ENCODE measurements at regions not wholly inside any gene's neighbourhood (a gene's known extent, or its start where the extent isn't known, plus 50 kb on each side); places are given as distances from the start of the nearest gene placed in this dataset.

GRCh38 chr21:31450980-31451379, 106.9 kb upstream of the TIAM1 start:
- no peaks in the 10 kb centered on the region for H3K9me3 ChIP-seq (ENCODE audit: control insufficient read depth in 1 of 2, low read length in 2 of 2)
- no peak overlapping the region for H3K4me3 ChIP-seq (ENCODE audit: low read depth in 1 of 2, low read length in 2 of 2)
- no peak overlapping the region for H3K9ac ChIP-seq (ENCODE audit: low read depth in 1 of 2, low read length in 2 of 2)
- H3K27ac ChIP-seq (ENCODE audit: low read depth, low read length) = no peak overlapping the region
- no peaks in the 10 kb centered on the region for H3K36me3 ChIP-seq (ENCODE audit: control insufficient read depth in 1 of 2, insufficient read depth in 2 of 2, low read length in 2 of 2)
- peaks cover 0 to 6% of the 10 kb centered on the region in 2 donors for H3K4me1 ChIP-seq (ENCODE audit: control insufficient read depth in 1 of 2, insufficient read depth in 2 of 2, low read length in 2 of 2)
- H3K27me3 ChIP-seq (ENCODE audit: control insufficient read depth in 1 of 2, insufficient read depth in 2 of 2, low read length in 2 of 2) = no peaks in the 10 kb centered on the region

GRCh38 chr21:31449921-31450535, 106.0 kb upstream of the TIAM1 start:
- peaks cover 0 to 6% of the 10 kb centered on the region in 2 donors for H3K4me1 ChIP-seq (ENCODE audit: control insufficient read depth in 1 of 2, insufficient read depth in 2 of 2, low read length in 2 of 2)
- no peak overlapping the region for H3K27ac ChIP-seq (ENCODE audit: low read depth, low read length)
- H3K9ac ChIP-seq (ENCODE audit: low read depth in 1 of 2, low read length in 2 of 2) = no peak overlapping the region
- no peaks in the 10 kb centered on the region for H3K27me3 ChIP-seq (ENCODE audit: control insufficient read depth in 1 of 2, insufficient read depth in 2 of 2, low read length in 2 of 2)
- H3K4me3 ChIP-seq (ENCODE audit: low read depth in 1 of 2, low read length in 2 of 2) = no peak overlapping the region
- no peaks in the 10 kb centered on the region for H3K9me3 ChIP-seq (ENCODE audit: control insufficient read depth in 1 of 2, low read length in 2 of 2)
- no peaks in the 10 kb centered on the region for H3K36me3 ChIP-seq (ENCODE audit: control insufficient read depth in 1 of 2, insufficient read depth in 2 of 2, low read length in 2 of 2)

- no peak overlapping the region for H3K9ac ChIP-seq (ENCODE audit: low read depth in 1 of 2, low read length in 2 of 2)
- H3K27ac ChIP-seq (ENCODE audit: low read depth, low read length) = no peak overlapping the region
- H3K9me3 ChIP-seq (ENCODE audit: control insufficient read depth in 1 of 2, low read length in 2 of 2) = no peaks in the 10 kb centered on the region
- H3K4me3 ChIP-seq (ENCODE audit: low read depth in 1 of 2, low read length in 2 of 2) = no peak overlapping the region
- no peaks in the 10 kb centered on the region for H3K36me3 ChIP-seq (ENCODE audit: control insufficient read depth in 1 of 2, insufficient read depth in 2 of 2, low read length in 2 of 2)
- no peaks in the 10 kb centered on the region for H3K27me3 ChIP-seq (ENCODE audit: control insufficient read depth in 1 of 2, insufficient read depth in 2 of 2, low read length in 2 of 2)
- H3K4me1 ChIP-seq (ENCODE audit: control insufficient read depth in 1 of 2, insufficient read depth in 2 of 2, low read length in 2 of 2) = peaks cover 0 to 6% of the 10 kb centered on the region in 2 donors
Measured at GRCh38 chr21:31448496-31448895, 104.4 kb upstream of the TIAM1 start.

- H3K9ac ChIP-seq (ENCODE audit: low read depth in 1 of 2, low read length in 2 of 2) = no peak overlapping the region
- no peaks in the 10 kb centered on the region for H3K36me3 ChIP-seq (ENCODE audit: control insufficient read depth in 1 of 2, insufficient read depth in 2 of 2, low read length in 2 of 2)
- H3K4me1 ChIP-seq (ENCODE audit: control insufficient read depth in 1 of 2, insufficient read depth in 2 of 2, low read length in 2 of 2) = peaks cover 0 to 6% of the 10 kb centered on the region in 2 donors
- no peak overlapping the region for H3K27ac ChIP-seq (ENCODE audit: low read depth, low read length)
- H3K27me3 ChIP-seq (ENCODE audit: control insufficient read depth in 1 of 2, insufficient read depth in 2 of 2, low read length in 2 of 2) = no peaks in the 10 kb centered on the region
- H3K9me3 ChIP-seq (ENCODE audit: control insufficient read depth in 1 of 2, low read length in 2 of 2) = no peaks in the 10 kb centered on the region
- H3K4me3 ChIP-seq (ENCODE audit: low read depth in 1 of 2, low read length in 2 of 2) = no peak overlapping the region
Measured at GRCh38 chr21:31447505-31447904, 103.4 kb upstream of the TIAM1 start.

GRCh38 chr21:31446226-31446855, 102.3 kb upstream of the TIAM1 start:
- Histone ChIP-seq H3K4me3 (ENCODE audit: low read depth in 1 of 2, low read length in 2 of 2) (no peak overlapping the region), H3K9ac (ENCODE audit: low read depth in 1 of 2, low read length in 2 of 2) (no peak overlapping the region), H3K27me3 (ENCODE audit: control insufficient read depth in 1 of 2, insufficient read depth in 2 of 2, low read length in 2 of 2) (no peaks in the 10 kb centered on the region), H3K4me1 (ENCODE audit: control insufficient read depth in 1 of 2, insufficient read depth in 2 of 2, low read length in 2 of 2) (peaks cover 0 to 6% of the 10 kb centered on the region in 2 donors), H3K36me3 (ENCODE audit: control insufficient read depth in 1 of 2, insufficient read depth in 2 of 2, low read length in 2 of 2) (no peaks in the 10 kb centered on the region), H3K9me3 (ENCODE audit: control insufficient read depth in 1 of 2, low read length in 2 of 2) (peaks cover 2% of the 10 kb centered on the region in 2 donors), H3K27ac (ENCODE audit: low read depth, low read length) (no peak overlapping the region)

GRCh38 chr21:31445137-31445536, 101.1 kb upstream of the TIAM1 start:
- no peaks in the 10 kb centered on the region for H3K27me3 ChIP-seq (ENCODE audit: control insufficient read depth in 1 of 2, insufficient read depth in 2 of 2, low read length in 2 of 2)
- no peak overlapping the region for H3K4me3 ChIP-seq (ENCODE audit: low read depth in 1 of 2, low read length in 2 of 2)
- no peaks in the 10 kb centered on the region for H3K36me3 ChIP-seq (ENCODE audit: control insufficient read depth in 1 of 2, insufficient read depth in 2 of 2, low read length in 2 of 2)
- peaks cover 0 to 6% of the 10 kb centered on the region in 2 donors for H3K4me1 ChIP-seq (ENCODE audit: control insufficient read depth in 1 of 2, insufficient read depth in 2 of 2, low read length in 2 of 2)
- H3K27ac ChIP-seq (ENCODE audit: low read depth, low read length) = no peak overlapping the region
- no peak overlapping the region for H3K9ac ChIP-seq (ENCODE audit: low read depth in 1 of 2, low read length in 2 of 2)
- H3K9me3 ChIP-seq (ENCODE audit: control insufficient read depth in 1 of 2, low read length in 2 of 2) = peaks cover 7 to 8% of the 10 kb centered on the region in 2 donors

GRCh38 chr21:31443736-31444521, 99.9 kb upstream of the TIAM1 start:
- Histone ChIP-seq H3K4me1 (ENCODE audit: control insufficient read depth in 1 of 2, insufficient read depth in 2 of 2, low read length in 2 of 2) (peaks cover 0 to 6% of the 10 kb centered on the region in 2 donors), H3K27me3 (ENCODE audit: control insufficient read depth in 1 of 2, insufficient read depth in 2 of 2, low read length in 2 of 2) (no peaks in the 10 kb centered on the region), H3K4me3 (ENCODE audit: low read depth in 1 of 2, low read length in 2 of 2) (no peak overlapping the region), H3K27ac (ENCODE audit: low read depth, low read length) (no peak overlapping the region), H3K36me3 (ENCODE audit: control insufficient read depth in 1 of 2, insufficient read depth in 2 of 2, low read length in 2 of 2) (no peaks in the 10 kb centered on the region), H3K9ac (ENCODE audit: low read depth in 1 of 2, low read length in 2 of 2) (no peak overlapping the region), H3K9me3 (ENCODE audit: control insufficient read depth in 1 of 2, low read length in 2 of 2) (peaks cover 7 to 8% of the 10 kb centered on the region in 2 donors)

- Histone ChIP-seq H3K9me3 (ENCODE audit: control insufficient read depth in 1 of 2, low read length in 2 of 2) (peaks cover 7 to 8% of the 10 kb centered on the region in 2 donors), H3K27me3 (ENCODE audit: control insufficient read depth in 1 of 2, insufficient read depth in 2 of 2, low read length in 2 of 2) (no peaks in the 10 kb centered on the region), H3K27ac (ENCODE audit: low read depth, low read length) (no peak overlapping the region), H3K4me1 (ENCODE audit: control insufficient read depth in 1 of 2, insufficient read depth in 2 of 2, low read length in 2 of 2) (peaks cover 0 to 6% of the 10 kb centered on the region in 2 donors), H3K4me3 (ENCODE audit: low read depth in 1 of 2, low read length in 2 of 2) (no peak overlapping the region), H3K36me3 (ENCODE audit: control insufficient read depth in 1 of 2, insufficient read depth in 2 of 2, low read length in 2 of 2) (no peaks in the 10 kb centered on the region), H3K9ac (ENCODE audit: low read depth in 1 of 2, low read length in 2 of 2) (no peak overlapping the region)
Measured at GRCh38 chr21:31442339-31442738, 98.3 kb upstream of the TIAM1 start.

GRCh38 chr21:31429506-31429905, 85.4 kb upstream of the TIAM1 start:
- Histone ChIP-seq H3K27me3 (ENCODE audit: control insufficient read depth in 1 of 2, insufficient read depth in 2 of 2, low read length in 2 of 2) (no peaks in the 10 kb centered on the region), H3K9ac (ENCODE audit: low read depth in 1 of 2, low read length in 2 of 2) (no peak overlapping the region), H3K9me3 (ENCODE audit: control insufficient read depth in 1 of 2, low read length in 2 of 2) (no peaks in the 10 kb centered on the region), H3K36me3 (ENCODE audit: control insufficient read depth in 1 of 2, insufficient read depth in 2 of 2, low read length in 2 of 2) (no peaks in the 10 kb centered on the region), H3K27ac (ENCODE audit: low read depth, low read length) (no peak overlapping the region), H3K4me3 (ENCODE audit: low read depth in 1 of 2, low read length in 2 of 2) (no peak overlapping the region), H3K4me1 (ENCODE audit: control insufficient read depth in 1 of 2, insufficient read depth in 2 of 2, low read length in 2 of 2) (no peaks in the 10 kb centered on the region)

- no peaks in the 10 kb centered on the region for H3K4me1 ChIP-seq (ENCODE audit: control insufficient read depth in 1 of 2, insufficient read depth in 2 of 2, low read length in 2 of 2)
- no peaks in the 10 kb centered on the region for H3K36me3 ChIP-seq (ENCODE audit: control insufficient read depth in 1 of 2, insufficient read depth in 2 of 2, low read length in 2 of 2)
- H3K27me3 ChIP-seq (ENCODE audit: control insufficient read depth in 1 of 2, insufficient read depth in 2 of 2, low read length in 2 of 2) = no peaks in the 10 kb centered on the region
- H3K9me3 ChIP-seq (ENCODE audit: control insufficient read depth in 1 of 2, low read length in 2 of 2) = no peaks in the 10 kb centered on the region
- H3K27ac ChIP-seq (ENCODE audit: low read depth, low read length) = no peak overlapping the region
- H3K9ac ChIP-seq (ENCODE audit: low read depth in 1 of 2, low read length in 2 of 2) = no peak overlapping the region
- H3K4me3 ChIP-seq (ENCODE audit: low read depth in 1 of 2, low read length in 2 of 2) = no peak overlapping the region
Measured at GRCh38 chr21:31426235-31426797, 82.3 kb upstream of the TIAM1 start.

Data from duodenal mucosa (tissue), 2 donors.